ENCODE measurements at regions not wholly inside any gene's neighbourhood (a gene's known extent, or its start where the extent isn't known, plus 50 kb on each side); places are given as distances from the start of the nearest gene placed in this dataset.

DNA sequence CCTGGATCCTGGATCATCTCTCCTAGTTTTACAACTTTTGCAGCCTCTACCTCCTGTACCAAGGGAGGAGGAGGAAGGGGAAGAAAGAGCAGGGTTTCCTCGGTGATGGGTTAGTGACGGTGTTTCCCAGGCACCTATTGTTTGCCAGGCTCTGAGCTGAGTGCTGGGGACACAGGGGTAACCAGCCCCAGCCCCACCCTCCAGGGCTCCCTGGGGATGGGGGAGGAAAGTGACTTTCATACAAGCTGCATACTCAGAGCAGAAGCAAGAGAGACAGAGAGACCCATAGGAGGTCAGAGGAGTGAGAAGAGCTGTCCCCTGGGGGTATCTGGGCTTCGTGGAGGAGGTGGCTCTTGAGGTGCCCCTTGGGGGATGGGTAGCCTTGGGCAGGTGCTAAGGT, 89.4 kb upstream of the THY1 start:
- Histone ChIP-seq H3K4me3 (ENCODE audit: insufficient read length, low read depth) (no peak overlapping the region), H3K36me3 (ENCODE audit: insufficient read depth, insufficient read length, low read length) (no peaks in the 10 kb centered on the region), H3K9ac (ENCODE audit: insufficient read length, low read depth) (no peak overlapping the region), H3K4me1 (ENCODE audit: insufficient read depth, insufficient read length) (peaks cover 7% of the 10 kb centered on the region), H3K9me3 (ENCODE audit: insufficient read depth, low read length) (peaks cover 10% of the 10 kb centered on the region; the same call in 1 of the 2 replicates), H3K27me3 (ENCODE audit: insufficient read depth, insufficient read length) (peaks cover 3% of the 10 kb centered on the region)
- no peak for DNase-seq (ENCODE audit: low read depth, low spot score)
- no peak for TF ChIP-seq YY1 (IDR thresholded peaks at IDR 0.05; ENCODE audit: insufficient read depth, insufficient read length)

DNA sequence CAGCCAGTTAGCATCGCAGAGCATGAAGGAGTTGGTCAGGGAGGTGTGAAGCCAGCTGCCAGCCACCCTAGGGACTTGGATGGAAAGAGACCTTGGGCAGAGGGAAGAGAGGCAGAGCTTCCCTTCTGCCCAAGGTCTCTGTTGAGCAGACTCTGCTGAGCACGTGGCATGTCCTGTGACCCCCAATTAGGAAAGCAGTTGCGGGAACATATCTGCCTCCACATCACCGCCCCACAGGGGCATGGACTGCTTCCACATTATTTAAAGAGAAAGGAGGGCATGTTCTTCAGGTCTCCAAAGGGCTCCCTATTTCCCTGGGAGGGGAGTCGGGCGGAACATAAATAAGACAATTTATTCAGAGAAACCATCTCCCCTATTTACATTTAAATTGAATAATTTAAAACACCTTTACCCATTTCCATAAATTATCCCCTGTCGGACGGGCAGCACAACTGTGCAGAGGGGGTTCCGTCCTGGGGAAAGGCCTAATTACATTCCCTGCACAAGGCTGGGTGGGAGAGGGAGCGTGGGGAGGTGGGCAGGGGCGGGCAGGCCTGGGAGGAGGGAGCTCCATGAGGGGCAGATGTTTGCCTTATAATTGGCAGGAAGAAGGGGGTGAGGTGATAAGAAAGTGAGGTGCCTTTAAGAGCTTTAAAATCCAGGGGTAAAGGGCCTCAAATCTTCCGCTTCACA, 88.8 kb upstream of the THY1 start:
- H3K36me3 ChIP-seq (ENCODE audit: insufficient read depth, insufficient read length, low read length) = no peaks in the 10 kb centered on the region
- TF ChIP-seq ZNF274 (IDR thresholded peaks at IDR 0.05; ENCODE audit: low read depth, low read length) = no peak
- no peak for TF ChIP-seq SUZ12 (IDR thresholded peaks at IDR 0.05; ENCODE audit: extremely low read depth, insufficient read depth, insufficient read length)
- no peak for TF ChIP-seq YY1 (IDR thresholded peaks at IDR 0.05; ENCODE audit: insufficient read depth, insufficient read length)
- no peak for DNase-seq (ENCODE audit: low read depth, low spot score)
- peaks cover 10% of the 10 kb centered on the region; the same call in 1 of the 2 replicates for H3K9me3 ChIP-seq (ENCODE audit: insufficient read depth, low read length)
- no peak overlapping the region for H3K4me3 ChIP-seq (ENCODE audit: insufficient read length, low read depth)
- H3K9ac ChIP-seq (ENCODE audit: insufficient read length, low read depth) = no peak overlapping the region
- H3K4me1 ChIP-seq (ENCODE audit: insufficient read depth, insufficient read length) = peaks cover 7% of the 10 kb centered on the region
- H3K27me3 ChIP-seq (ENCODE audit: insufficient read depth, insufficient read length) = peaks cover 3% of the 10 kb centered on the region

DNA sequence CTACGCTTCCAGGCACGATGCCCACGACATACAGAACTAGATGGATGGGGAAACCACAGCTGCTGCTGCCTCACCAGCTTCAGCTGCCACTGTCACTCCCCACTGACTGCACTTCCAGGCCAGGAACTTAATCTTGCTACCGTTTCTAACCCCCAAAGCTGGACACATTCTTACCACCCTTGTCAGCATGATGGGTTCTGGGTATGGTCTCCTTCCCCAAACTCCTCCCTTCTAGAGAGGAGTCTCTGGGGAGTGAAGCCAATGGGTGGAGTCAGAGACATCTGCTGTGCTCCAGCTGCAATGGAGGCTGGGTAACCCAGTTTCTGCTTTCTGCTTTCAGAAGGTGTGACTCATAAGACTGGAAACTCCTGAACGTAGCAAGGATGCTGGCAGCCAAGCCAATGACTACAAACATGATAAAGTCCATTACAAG, 87.0 kb upstream of the THY1 start:
- no peak overlapping the region for H3K4me3 ChIP-seq (ENCODE audit: insufficient read length, low read depth)
- H3K9me3 ChIP-seq (ENCODE audit: insufficient read depth, low read length) = peaks cover 10% of the 10 kb centered on the region; the same call in 1 of the 2 replicates
- H3K36me3 ChIP-seq (ENCODE audit: insufficient read depth, insufficient read length, low read length) = no peaks in the 10 kb centered on the region
- H3K4me1 ChIP-seq (ENCODE audit: insufficient read depth, insufficient read length) = peaks cover 7% of the 10 kb centered on the region
- no peak overlapping the region for H3K9ac ChIP-seq (ENCODE audit: insufficient read length, low read depth)
- no peaks in the 10 kb centered on the region for H3K27me3 ChIP-seq (ENCODE audit: insufficient read depth, insufficient read length)
- no peak for DNase-seq (ENCODE audit: low read depth, low spot score)
- TF ChIP-seq SUZ12 (IDR thresholded peaks at IDR 0.05; ENCODE audit: extremely low read depth, insufficient read depth, insufficient read length) = no peak
- TF ChIP-seq YY1 (IDR thresholded peaks at IDR 0.05; ENCODE audit: insufficient read depth, insufficient read length) = no peak
- no peak for TF ChIP-seq ZNF274 (IDR thresholded peaks at IDR 0.05; ENCODE audit: low read depth, low read length)

DNA sequence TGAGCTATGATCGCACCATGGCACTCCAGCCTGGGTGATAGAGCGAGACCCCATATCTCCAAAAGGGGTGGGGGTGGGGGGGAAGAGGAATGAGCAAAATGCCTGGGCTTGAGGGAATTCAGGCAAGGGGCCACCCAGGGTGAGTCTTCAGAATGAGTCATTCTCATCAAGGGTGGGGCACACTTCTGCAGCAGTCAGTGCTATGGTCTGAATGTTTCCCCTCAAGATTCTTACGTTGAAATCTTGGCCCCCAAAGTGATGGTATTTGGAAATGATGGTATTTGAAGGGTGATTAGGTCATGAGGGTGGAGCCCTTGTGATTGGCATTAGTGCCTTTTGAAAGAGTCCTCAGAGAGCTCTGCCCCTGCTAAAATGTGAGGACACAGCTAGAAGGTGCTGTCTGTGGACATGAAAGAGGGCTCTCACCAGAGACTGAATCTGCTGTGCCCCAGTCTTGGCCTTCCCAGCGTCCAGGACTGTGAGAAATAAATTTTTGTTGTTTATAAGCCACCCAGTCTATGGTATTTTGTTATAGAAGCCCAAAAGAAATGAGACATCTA, 86.4 kb upstream of the THY1 start:
- DNase-seq (ENCODE audit: low read depth, low spot score) = no peak
- peaks cover 7% of the 10 kb centered on the region for H3K4me1 ChIP-seq (ENCODE audit: insufficient read depth, insufficient read length)
- no peak overlapping the region for H3K4me3 ChIP-seq (ENCODE audit: insufficient read length, low read depth)
- H3K9ac ChIP-seq (ENCODE audit: insufficient read length, low read depth) = no peak overlapping the region
- H3K9me3 ChIP-seq (ENCODE audit: insufficient read depth, low read length) = peaks cover 10% of the 10 kb centered on the region; the same call in 1 of the 2 replicates
- H3K36me3 ChIP-seq (ENCODE audit: insufficient read depth, insufficient read length, low read length) = no peaks in the 10 kb centered on the region
- TF ChIP-seq YY1 (IDR thresholded peaks at IDR 0.05; ENCODE audit: insufficient read depth, insufficient read length) (no peak), SUZ12 (IDR thresholded peaks at IDR 0.05; ENCODE audit: extremely low read depth, insufficient read depth, insufficient read length) (no peak), ZNF274 (IDR thresholded peaks at IDR 0.05; ENCODE audit: low read depth, low read length) (no peak)
- no peaks in the 10 kb centered on the region for H3K27me3 ChIP-seq (ENCODE audit: insufficient read depth, insufficient read length)

DNA sequence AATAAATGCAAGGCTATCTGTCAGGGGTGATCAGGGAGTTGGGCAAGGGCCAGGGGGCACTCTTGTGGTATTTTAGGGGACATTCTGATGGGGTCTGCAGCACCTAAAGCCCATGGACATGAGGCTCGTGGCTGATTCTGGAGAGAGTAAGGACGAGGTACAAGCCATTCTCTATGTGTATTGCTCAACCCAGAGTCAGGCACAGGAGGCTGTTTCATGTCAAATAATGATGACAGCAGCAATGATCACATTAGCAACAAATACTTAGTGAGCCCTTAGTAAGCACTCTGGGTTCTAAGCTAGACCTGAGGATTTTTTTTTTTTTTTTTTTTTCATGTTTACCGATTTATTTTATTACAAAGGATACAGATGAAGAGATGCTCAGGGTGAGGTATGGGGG, 83.5 kb upstream of the THY1 start:
- Histone ChIP-seq H3K9me3 (ENCODE audit: insufficient read depth, low read length) (peaks cover 10% of the 10 kb centered on the region; the same call in 1 of the 2 replicates), H3K4me3 (ENCODE audit: insufficient read length, low read depth) (no peak overlapping the region), H3K9ac (ENCODE audit: insufficient read length, low read depth) (no peak overlapping the region), H3K4me1 (ENCODE audit: insufficient read depth, insufficient read length) (peaks cover 4% of the 10 kb centered on the region), H3K36me3 (ENCODE audit: insufficient read depth, insufficient read length, low read length) (no peaks in the 10 kb centered on the region), H3K27me3 (ENCODE audit: insufficient read depth, insufficient read length) (no peaks in the 10 kb centered on the region)
- TF ChIP-seq SUZ12 (IDR thresholded peaks at IDR 0.05; ENCODE audit: extremely low read depth, insufficient read depth, insufficient read length) = no peak
- TF ChIP-seq YY1 (IDR thresholded peaks at IDR 0.05; ENCODE audit: insufficient read depth, insufficient read length) = no peak
- TF ChIP-seq ZNF274 (IDR thresholded peaks at IDR 0.05; ENCODE audit: low read depth, low read length) = no peak
- DNase-seq (ENCODE audit: low read depth, low spot score) = no peak

DNA sequence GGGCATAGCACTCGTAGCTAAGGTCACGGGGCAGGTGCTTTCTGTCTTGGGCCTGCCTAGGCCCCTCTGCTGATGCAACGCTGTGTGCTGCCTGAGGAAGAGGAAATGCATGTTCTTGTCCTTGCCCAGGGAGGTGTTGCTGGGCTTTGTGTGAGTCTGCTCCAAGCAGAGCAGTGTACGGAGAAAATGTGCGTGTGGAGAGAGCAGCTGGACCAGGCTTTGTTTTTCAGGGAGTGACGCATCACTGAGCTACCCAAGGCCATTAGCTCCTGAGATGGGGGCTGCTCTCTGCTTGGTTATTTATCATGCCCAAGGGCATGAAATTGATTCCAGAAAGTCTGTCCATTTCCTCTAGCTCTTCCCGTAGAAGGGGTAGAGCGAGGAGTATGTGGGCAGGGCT, 82.9 kb upstream of the THY1 start:
- DNase-seq (ENCODE audit: low read depth, low spot score) = no peak
- H3K4me1 ChIP-seq (ENCODE audit: insufficient read depth, insufficient read length) = peaks cover 4% of the 10 kb centered on the region
- TF ChIP-seq YY1 (IDR thresholded peaks at IDR 0.05; ENCODE audit: insufficient read depth, insufficient read length) (no peak), SUZ12 (IDR thresholded peaks at IDR 0.05; ENCODE audit: extremely low read depth, insufficient read depth, insufficient read length) (no peak), ZNF274 (IDR thresholded peaks at IDR 0.05; ENCODE audit: low read depth, low read length) (no peak)
- H3K36me3 ChIP-seq (ENCODE audit: insufficient read depth, insufficient read length, low read length) = no peaks in the 10 kb centered on the region
- H3K9me3 ChIP-seq (ENCODE audit: insufficient read depth, low read length) = peaks cover 10% of the 10 kb centered on the region; the same call in 1 of the 2 replicates
- H3K4me3 ChIP-seq (ENCODE audit: insufficient read length, low read depth) = no peak overlapping the region
- no peaks in the 10 kb centered on the region for H3K27me3 ChIP-seq (ENCODE audit: insufficient read depth, insufficient read length)
- no peak overlapping the region for H3K9ac ChIP-seq (ENCODE audit: insufficient read length, low read depth)

DNA sequence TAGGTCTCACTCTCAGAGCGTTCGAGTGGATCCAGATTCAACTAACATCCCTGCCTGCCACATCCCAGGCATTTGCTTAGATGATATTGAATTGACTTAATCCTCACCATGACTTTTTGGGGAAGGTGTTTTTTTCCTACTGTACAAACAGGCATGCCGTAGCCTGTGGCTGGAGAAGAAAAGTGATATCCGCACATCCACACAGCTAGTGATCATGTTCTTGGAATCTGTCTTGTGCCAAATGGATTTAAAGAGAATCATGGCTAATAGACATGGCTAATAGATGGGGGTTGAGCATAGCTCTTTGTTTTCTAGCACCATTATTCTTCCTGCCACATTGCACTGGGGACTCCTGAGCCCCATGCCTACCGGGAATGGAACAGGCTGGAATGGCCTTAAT, 82.1 kb upstream of the THY1 start:
- Histone ChIP-seq H3K4me3 (ENCODE audit: insufficient read length, low read depth) (no peak overlapping the region), H3K9me3 (ENCODE audit: insufficient read depth, low read length) (peaks cover 10% of the 10 kb centered on the region; the same call in 1 of the 2 replicates), H3K27me3 (ENCODE audit: insufficient read depth, insufficient read length) (no peaks in the 10 kb centered on the region), H3K4me1 (ENCODE audit: insufficient read depth, insufficient read length) (peaks cover 4% of the 10 kb centered on the region), H3K9ac (ENCODE audit: insufficient read length, low read depth) (no peak overlapping the region), H3K36me3 (ENCODE audit: insufficient read depth, insufficient read length, low read length) (no peaks in the 10 kb centered on the region)
- no peak for DNase-seq (ENCODE audit: low read depth, low spot score)
- TF ChIP-seq SUZ12 (IDR thresholded peaks at IDR 0.05; ENCODE audit: extremely low read depth, insufficient read depth, insufficient read length) (no peak), YY1 (IDR thresholded peaks at IDR 0.05; ENCODE audit: insufficient read depth, insufficient read length) (no peak), ZNF274 (IDR thresholded peaks at IDR 0.05; ENCODE audit: low read depth, low read length) (no peak)

Measured in NT2/D1 (cell line).